Vagina (tissue), 2 donors: ENCODE measurements at regions not wholly inside any gene's neighbourhood (a gene's known extent, or its start where the extent isn't known, plus 50 kb on each side); places are given as distances from the start of the nearest gene placed in this dataset.

ENCODE experiments used
- POLR2A ChIP-seq, 2 donors: fragments of 450-650 bp; IDR thresholded peaks; one replicate each; pipeline ENCODE4 v1.6.1; 2017; ENCODE audit warnings: antibody characterized with exemption in 2 of 2, mild to moderate bottlenecking in 2 of 2, moderate library complexity in 2 of 2
- TF ChIP-seq, protein P1 (sequence below), 3 experiments: fragments of 450-650 bp in 2 of 3; fragments of 200-600 bp in 1 of 3; sonication (generic) in 1 of 3; IDR thresholded peaks; one replicate each; pipeline ENCODE4 v1.5.1; 2017 to 2019; ENCODE audit warnings: antibody characterized with exemption in 3 of 3, mild to moderate bottlenecking in 2 of 3, moderate library complexity in 2 of 3

DNA sequence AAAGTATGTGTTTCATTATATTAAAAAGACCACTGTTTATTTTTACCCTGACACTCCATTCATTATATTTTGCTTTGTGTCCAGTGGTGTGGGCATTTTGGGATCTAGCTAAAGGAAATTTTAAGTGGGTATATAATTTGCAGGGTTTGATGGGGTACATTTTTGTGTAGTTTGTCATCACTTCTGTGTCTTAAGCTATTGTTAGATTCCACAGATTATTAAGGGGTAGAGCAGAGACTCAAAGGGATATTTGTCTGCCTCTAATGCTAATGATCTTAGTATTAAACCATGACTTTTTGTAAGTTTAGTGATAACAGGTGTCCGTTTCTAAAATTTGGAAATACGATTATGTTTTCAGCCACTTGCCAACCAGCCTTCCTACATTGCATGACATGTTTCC is 731.6 kb downstream of the BRINP1 start:
- TF ChIP-seq, protein P1, sequence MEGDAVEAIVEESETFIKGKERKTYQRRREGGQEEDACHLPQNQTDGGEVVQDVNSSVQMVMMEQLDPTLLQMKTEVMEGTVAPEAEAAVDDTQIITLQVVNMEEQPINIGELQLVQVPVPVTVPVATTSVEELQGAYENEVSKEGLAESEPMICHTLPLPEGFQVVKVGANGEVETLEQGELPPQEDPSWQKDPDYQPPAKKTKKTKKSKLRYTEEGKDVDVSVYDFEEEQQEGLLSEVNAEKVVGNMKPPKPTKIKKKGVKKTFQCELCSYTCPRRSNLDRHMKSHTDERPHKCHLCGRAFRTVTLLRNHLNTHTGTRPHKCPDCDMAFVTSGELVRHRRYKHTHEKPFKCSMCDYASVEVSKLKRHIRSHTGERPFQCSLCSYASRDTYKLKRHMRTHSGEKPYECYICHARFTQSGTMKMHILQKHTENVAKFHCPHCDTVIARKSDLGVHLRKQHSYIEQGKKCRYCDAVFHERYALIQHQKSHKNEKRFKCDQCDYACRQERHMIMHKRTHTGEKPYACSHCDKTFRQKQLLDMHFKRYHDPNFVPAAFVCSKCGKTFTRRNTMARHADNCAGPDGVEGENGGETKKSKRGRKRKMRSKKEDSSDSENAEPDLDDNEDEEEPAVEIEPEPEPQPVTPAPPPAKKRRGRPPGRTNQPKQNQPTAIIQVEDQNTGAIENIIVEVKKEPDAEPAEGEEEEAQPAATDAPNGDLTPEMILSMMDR (IDR thresholded peaks at IDR 0.05), result no peak
- no peak for TF ChIP-seq POLR2A (IDR thresholded peaks at IDR 0.05)
